ENCODE measurements at regions not wholly inside any gene's neighbourhood (a gene's known extent, or its start where the extent isn't known, plus 50 kb on each side); places are given as distances from the start of the nearest gene placed in this dataset.
A peak's percentile ranks its signal among the peaks of the same experiment; 100 is the strongest.

- DNase-seq, result peak; percentile 92
Observed at GRCh38 chr1:209207701-209208286, 375.7 kb upstream of the CAMK1G start.

GRCh38 chr1:209208648-209209047 is 374.9 kb upstream of the CAMK1G start:
- no peak for DNase-seq

GRCh38 chr1:209213989-209214388 is 369.5 kb upstream of the CAMK1G start:
- DNase-seq, result no peak

GRCh38 chr1:209215826-209216225 is 367.7 kb upstream of the CAMK1G start:
- no peak for DNase-seq

GRCh38 chr1:209218113-209218512 is 365.4 kb upstream of the CAMK1G start:
- DNase-seq, result no peak

GRCh38 chr1:209218981-209219380 is 364.5 kb upstream of the CAMK1G start:
- no peak for DNase-seq

- DNase-seq, result no peak
Observed at GRCh38 chr1:209219791-209220524, 363.6 kb upstream of the CAMK1G start.

GRCh38 chr1:209222826-209223225 is 360.7 kb upstream of the CAMK1G start:
- no peak for DNase-seq

GRCh38 chr1:209223791-209224190 is 359.7 kb upstream of the CAMK1G start:
- DNase-seq, result no peak

GRCh38 chr1:209224886-209225285 is 358.6 kb upstream of the CAMK1G start:
- DNase-seq, result no peak

- DNase-seq, result no peak
Observed at GRCh38 chr1:209227171-209227570, 356.3 kb upstream of the CAMK1G start.

- DNase-seq, result no peak
Observed at GRCh38 chr1:209227941-209228340, 355.6 kb upstream of the CAMK1G start.

- DNase-seq, result no peak
Observed at GRCh38 chr1:209229494-209230061, 353.9 kb upstream of the CAMK1G start.

GRCh38 chr1:209230314-209230713 is 353.2 kb upstream of the CAMK1G start:
- DNase-seq, result no peak

- DNase-seq, result no peak
Observed at GRCh38 chr1:209231476-209232156, 351.9 kb upstream of the CAMK1G start.

- no peak for DNase-seq
Observed at GRCh38 chr1:209232197-209232596, 351.3 kb upstream of the CAMK1G start.

- DNase-seq, result no peak
Observed at GRCh38 chr1:209232759-209233158, 350.8 kb upstream of the CAMK1G start.

GRCh38 chr1:209235166-209235565 is 348.3 kb upstream of the CAMK1G start:
- DNase-seq, result no peak

- no peak for DNase-seq
Observed at GRCh38 chr1:209238356-209238755, 345.2 kb upstream of the CAMK1G start.

GRCh38 chr1:209240351-209240750 is 343.2 kb upstream of the CAMK1G start:
- no peak for DNase-seq

GRCh38 chr1:209241487-209241886 is 342.0 kb upstream of the CAMK1G start:
- DNase-seq, result no peak

- DNase-seq, result peak; percentile 68
Observed at GRCh38 chr1:209248649-209249279, 334.8 kb upstream of the CAMK1G start.

GRCh38 chr1:209249280-209249670 is 334.2 kb upstream of the CAMK1G start:
- no peak for DNase-seq
